Prostate gland (tissue), 2 donors: ENCODE measurements at regions not wholly inside any gene's neighbourhood (a gene's known extent, or its start where the extent isn't known, plus 50 kb on each side); places are given as distances from the start of the nearest gene placed in this dataset.

Experiments used
- DNase-seq: peaks from one replicate; pipeline ENCODE4 v3.0.0-alpha.2; 2019; ENCODE audit warnings: low spot score
- H3K27ac ChIP-seq, 2 donors: fragments of 200-600 bp; sonication (generic); 2 replicates each; pipeline ENCODE4 v1.5.1; 2017 to 2019
- H3K27me3 ChIP-seq: fragments of 200-600 bp; sonication (generic); replicated peaks from 2 replicates; pipeline ENCODE4 v1.5.1; 2019; ENCODE audit not compliant: insufficient read depth
- H3K36me3 ChIP-seq, 2 donors: fragments of 200-600 bp; sonication (generic); 1 replicate in 1 of 2; 2 replicates in 1 of 2; pipeline versions ENCODE4 v1.5.1 to v1.8.1; 2017 to 2019
- H3K4me1 ChIP-seq: fragments of 200-600 bp; sonication (generic); replicated peaks from 2 replicates; pipeline ENCODE4 v1.5.1; 2019
- H3K4me3 ChIP-seq, 2 donors: fragments of 200-600 bp; sonication (generic); 2 replicates each; pipeline ENCODE4 v1.5.1; 2017 to 2019
- H3K9me3 ChIP-seq: fragments of 200-600 bp; sonication (generic); 2 replicates; pipeline ENCODE4 v1.5.1; 2017
- POLR2A ChIP-seq: fragments of 450-650 bp; IDR thresholded peaks from one replicate; pipeline ENCODE4 v1.6.1; 2016; ENCODE audit warnings: antibody characterized with exemption, mild to moderate bottlenecking
- POLR2AphosphoS5 ChIP-seq: sonication (generic); formaldehyde crosslinking; IDR thresholded peaks from one replicate; pipeline ENCODE4 v1.6.1; 2017; ENCODE audit warnings: antibody characterized with exemption
- WGBS: methylation state at CpG from one replicate; pipeline ENCODE4 v1.1.5; 2018; 5-methylcytosine and 5-hydroxymethylcytosine counted together
- intact Hi-C: fragments of 100-400 bp; cut with DNase I; formaldehyde crosslinking; loops from one replicate; pipeline ENCODE4 v1.14.2; 2022
- TF ChIP-seq, protein P1 (sequence below), 4 experiments: fragments of 200-600 bp in 2 of 4; fragments of 450-650 bp in 2 of 4; sonication (generic) in 2 of 4; IDR thresholded peaks; 1 replicate in 3 of 4; 2 replicates in 1 of 4; pipeline ENCODE4 v1.5.1; 2016 to 2019; ENCODE audit warnings: antibody characterized with exemption in 4 of 4, mild to moderate bottlenecking in 2 of 4, moderate library complexity in 2 of 4

DNA sequence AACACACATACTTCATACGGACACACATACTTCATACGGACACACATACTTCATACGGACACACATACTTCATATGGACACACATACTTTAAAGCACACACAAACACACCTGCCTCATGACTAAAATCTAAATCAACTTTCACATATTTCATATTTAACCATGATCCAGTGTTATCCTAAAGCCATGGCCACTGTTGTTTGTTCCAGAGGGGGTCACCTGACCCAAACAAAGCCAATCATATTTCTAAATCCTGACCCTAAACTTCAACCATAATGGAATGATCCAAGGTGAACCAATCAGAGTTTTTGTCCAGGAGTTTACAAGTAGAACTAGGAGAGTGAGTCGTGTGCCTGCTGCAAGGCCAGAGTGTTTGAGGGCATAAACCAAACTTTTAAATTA is 97.2 kb upstream of the KIT start:
- Histone ChIP-seq H3K36me3 (no peaks in the 10 kb centered on the region), H3K9me3 (no peaks in the 10 kb centered on the region), H3K27ac (no peak overlapping the region), H3K27me3 (no peaks in the 10 kb centered on the region), H3K4me3 (no peak overlapping the region), H3K4me1 (no peaks in the 10 kb centered on the region)
- WGBS: 64% methylated on average over 4 of the region's 4 CpGs
- intact Hi-C loops: no loop called here
- no peak for DNase-seq
- TF ChIP-seq POLR2A: no peak
- TF ChIP-seq, protein P1, sequence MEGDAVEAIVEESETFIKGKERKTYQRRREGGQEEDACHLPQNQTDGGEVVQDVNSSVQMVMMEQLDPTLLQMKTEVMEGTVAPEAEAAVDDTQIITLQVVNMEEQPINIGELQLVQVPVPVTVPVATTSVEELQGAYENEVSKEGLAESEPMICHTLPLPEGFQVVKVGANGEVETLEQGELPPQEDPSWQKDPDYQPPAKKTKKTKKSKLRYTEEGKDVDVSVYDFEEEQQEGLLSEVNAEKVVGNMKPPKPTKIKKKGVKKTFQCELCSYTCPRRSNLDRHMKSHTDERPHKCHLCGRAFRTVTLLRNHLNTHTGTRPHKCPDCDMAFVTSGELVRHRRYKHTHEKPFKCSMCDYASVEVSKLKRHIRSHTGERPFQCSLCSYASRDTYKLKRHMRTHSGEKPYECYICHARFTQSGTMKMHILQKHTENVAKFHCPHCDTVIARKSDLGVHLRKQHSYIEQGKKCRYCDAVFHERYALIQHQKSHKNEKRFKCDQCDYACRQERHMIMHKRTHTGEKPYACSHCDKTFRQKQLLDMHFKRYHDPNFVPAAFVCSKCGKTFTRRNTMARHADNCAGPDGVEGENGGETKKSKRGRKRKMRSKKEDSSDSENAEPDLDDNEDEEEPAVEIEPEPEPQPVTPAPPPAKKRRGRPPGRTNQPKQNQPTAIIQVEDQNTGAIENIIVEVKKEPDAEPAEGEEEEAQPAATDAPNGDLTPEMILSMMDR (IDR thresholded peaks at IDR 0.05): no peak
- no peak for TF ChIP-seq POLR2AphosphoS5

DNA sequence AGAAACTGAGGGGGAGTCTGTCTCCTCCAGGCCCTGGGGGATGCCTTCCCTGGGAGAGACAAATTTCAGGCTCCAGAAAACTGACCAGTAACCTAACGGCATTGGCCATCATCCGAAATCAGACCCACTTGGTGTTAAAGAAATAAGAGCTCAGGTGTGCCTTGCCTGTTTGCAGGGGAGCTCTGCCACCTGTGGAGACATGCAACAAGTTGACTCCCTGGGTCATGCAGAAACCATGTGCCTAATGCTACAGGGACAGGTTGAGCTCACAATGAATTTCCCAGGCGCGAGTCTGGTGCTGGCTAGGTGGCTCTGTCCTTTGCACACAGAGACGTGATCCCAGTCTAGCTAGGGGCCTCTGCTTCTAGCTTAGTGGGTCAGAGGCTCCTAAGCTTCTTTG is 95.8 kb upstream of the KIT start:
- no peak overlapping the region for H3K4me3 ChIP-seq
- H3K36me3 ChIP-seq: no peaks in the 10 kb centered on the region
- H3K27ac ChIP-seq: no peak overlapping the region
- no peak for DNase-seq
- TF ChIP-seq POLR2A: no peak
- TF ChIP-seq POLR2AphosphoS5: no peak
- TF ChIP-seq, protein P1 (IDR thresholded peaks at IDR 0.05): no peak
- no peaks in the 10 kb centered on the region for H3K27me3 ChIP-seq
- no peaks in the 10 kb centered on the region for H3K4me1 ChIP-seq
- WGBS: 85% methylated on average over 5 of the region's 5 CpGs
- intact Hi-C loops: no loop called here
- H3K9me3 ChIP-seq: no peaks in the 10 kb centered on the region

DNA sequence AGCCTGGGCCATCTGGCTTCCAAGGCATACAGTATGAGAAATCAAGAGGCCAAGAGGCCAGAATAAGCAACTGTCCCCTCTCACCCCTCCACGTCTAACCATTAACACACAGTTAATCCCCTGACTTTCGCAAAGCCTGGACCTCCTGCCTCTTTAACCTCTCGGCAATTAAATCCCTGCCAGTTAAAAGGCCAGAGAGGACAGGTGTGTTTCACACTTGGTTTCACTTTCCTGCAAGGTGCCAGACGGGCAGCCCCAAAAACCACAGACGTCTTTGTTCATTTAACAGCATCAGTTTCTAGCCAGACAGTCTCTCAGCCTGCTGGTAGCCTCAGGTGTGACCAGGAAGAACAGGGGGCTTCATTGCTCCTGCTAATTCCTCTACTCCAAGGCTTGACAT is 91.1 kb upstream of the KIT start:
- WGBS: 66% methylated on average over 5 of the region's 5 CpGs
- TF ChIP-seq POLR2AphosphoS5 (no peak), POLR2A (no peak)
- TF ChIP-seq, protein P1 (IDR thresholded peaks at IDR 0.05): no peak
- no peaks in the 10 kb centered on the region for H3K4me1 ChIP-seq
- no peaks in the 10 kb centered on the region for H3K9me3 ChIP-seq
- H3K36me3 ChIP-seq: no peaks in the 10 kb centered on the region
- H3K4me3 ChIP-seq: no peak overlapping the region
- H3K27me3 ChIP-seq: no peaks in the 10 kb centered on the region
- no peak for DNase-seq
- intact Hi-C loops: no loop called here
- H3K27ac ChIP-seq: no peak overlapping the region

DNA sequence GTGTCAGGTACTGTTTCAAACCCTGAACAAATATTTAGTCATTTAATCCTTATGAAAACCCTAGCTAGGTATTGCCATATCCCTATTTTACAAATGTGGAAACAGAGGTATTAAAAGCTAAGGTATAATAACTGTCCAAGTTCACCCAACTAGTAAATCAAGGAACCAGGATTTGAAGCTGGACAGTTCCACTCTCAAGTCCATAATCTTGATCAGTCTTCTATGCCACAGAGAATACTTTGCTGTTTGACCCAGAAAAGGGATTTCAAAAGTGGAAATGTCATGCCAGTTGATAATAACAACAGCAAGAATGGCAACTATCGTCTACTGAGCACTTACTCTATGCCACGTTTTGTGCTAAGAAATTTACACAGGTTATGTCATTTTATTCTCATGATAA is 90.4 kb upstream of the KIT start:
- Histone ChIP-seq H3K27me3 (no peaks in the 10 kb centered on the region), H3K27ac (no peak overlapping the region), H3K4me3 (no peak overlapping the region), H3K36me3 (no peaks in the 10 kb centered on the region), H3K4me1 (no peaks in the 10 kb centered on the region), H3K9me3 (no peaks in the 10 kb centered on the region)
- DNase-seq: no peak
- 93% methylated on average over 2 of the region's 2 CpGs for WGBS
- TF ChIP-seq, protein P1 (IDR thresholded peaks at IDR 0.05): no peak
- TF ChIP-seq POLR2A (no peak), POLR2AphosphoS5 (no peak)
- intact Hi-C loops: no loop called here

DNA sequence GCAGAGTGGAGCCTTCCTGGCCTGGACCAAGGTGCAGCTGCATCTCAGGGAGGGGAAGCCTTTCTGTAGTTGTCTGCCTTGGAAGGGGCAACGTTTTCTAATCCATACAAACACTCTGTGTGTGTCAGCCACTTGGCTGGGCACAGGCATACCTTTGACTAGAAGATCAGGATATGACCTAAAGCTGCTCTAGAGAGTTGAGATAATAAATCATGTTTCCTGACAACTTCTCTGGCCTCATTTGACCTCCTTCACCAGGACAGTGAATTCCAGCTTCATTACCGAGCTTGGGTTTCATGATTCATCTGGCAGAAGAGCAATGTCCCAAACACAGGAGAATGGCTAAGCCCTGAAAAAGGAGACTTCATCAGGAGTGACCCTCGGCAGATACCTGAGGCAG is 89.6 kb upstream of the KIT start:
- H3K36me3 ChIP-seq: no peaks in the 10 kb centered on the region
- intact Hi-C loops: no loop called here
- H3K4me3 ChIP-seq: no peak overlapping the region
- WGBS: 41% methylated on average over 3 of the region's 3 CpGs
- DNase-seq: no peak
- H3K9me3 ChIP-seq: no peaks in the 10 kb centered on the region
- H3K27me3 ChIP-seq: no peaks in the 10 kb centered on the region
- H3K27ac ChIP-seq: no peak overlapping the region
- TF ChIP-seq POLR2A (no peak), POLR2AphosphoS5 (no peak)
- TF ChIP-seq, protein P1 (IDR thresholded peaks at IDR 0.05): no peak
- H3K4me1 ChIP-seq: no peaks in the 10 kb centered on the region
